Chondrocyte (in vitro differentiated cells): ENCODE measurements at regions not wholly inside any gene's neighbourhood (a gene's known extent, or its start where the extent isn't known, plus 50 kb on each side); places are given as distances from the start of the nearest gene placed in this dataset.
"Not testable (repeated sequence)": the region's sequence is repeated elsewhere in the genome, so short reads cannot be mapped to it uniquely, and the experiment has no call there.

Experiments
- DNase-seq: peaks from one replicate; pipeline ENCODE4 v3.0.0; 2021; ENCODE audit warnings: mixed read lengths, low spot score
- H3K27ac Mint-ChIP-seq: one replicate; pipeline ENCODE4 v1.8.0; 2021; ENCODE audit warnings: mild to moderate bottlenecking, moderate library complexity, mixed read lengths; ENCODE audit not compliant: unreplicated experiment
- H3K27me3 Mint-ChIP-seq: 2 replicates; pipeline ENCODE4 v1.8.0; 2021; ENCODE audit warnings: low read depth, mixed read lengths
- H3K36me3 Mint-ChIP-seq: 2 replicates; pipeline ENCODE4 v1.8.0; 2021; ENCODE audit warnings: low read depth, mixed read lengths
- H3K4me1 Mint-ChIP-seq: 2 replicates; pipeline ENCODE4 v1.8.0; 2021; ENCODE audit warnings: low read depth, mild to moderate bottlenecking, mixed read lengths
- H3K4me3 Mint-ChIP-seq: one replicate; pipeline ENCODE4 v1.8.0; 2021; ENCODE audit warnings: mild to moderate bottlenecking, moderate library complexity, mixed read lengths; ENCODE audit not compliant: unreplicated experiment
- H3K9me3 Mint-ChIP-seq: 2 replicates; pipeline ENCODE4 v1.8.0; 2021; ENCODE audit warnings: low read depth, mixed read lengths
- TF ChIP-seq, protein P1 (sequence below): fragments of 200-600 bp; sonication (generic); IDR thresholded peaks from 2 replicates; pipeline ENCODE4 v1.5.0; 2021; ENCODE audit warnings: antibody characterized with exemption, mild to moderate bottlenecking, moderate library complexity

DNA sequence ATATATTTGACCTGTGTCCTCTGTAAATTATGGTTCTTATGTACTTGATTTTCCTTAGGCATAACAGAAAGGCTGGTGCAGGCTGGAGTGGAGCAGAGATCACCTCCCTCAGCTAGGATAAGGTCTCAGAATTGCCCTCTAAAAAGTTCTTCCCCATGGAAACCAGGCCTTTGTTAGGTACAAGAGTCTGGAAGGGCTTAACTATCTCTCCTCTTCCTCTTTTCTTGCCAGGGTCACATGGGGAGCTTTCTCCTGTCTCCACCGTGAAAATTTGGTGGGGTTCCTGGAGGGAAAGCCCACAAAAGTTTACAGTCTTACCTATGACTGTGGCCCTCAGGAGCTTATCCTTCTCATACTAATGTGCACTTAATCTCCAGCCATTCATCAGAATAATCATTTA is 633.2 kb downstream of the MCTP2 start:
- no peak overlapping the region for H3K4me3 Mint-ChIP-seq
- H3K9me3 Mint-ChIP-seq = peaks cover 18% of the 10 kb centered on the region
- H3K27me3 Mint-ChIP-seq = no peaks in the 10 kb centered on the region
- H3K27ac Mint-ChIP-seq = no peak overlapping the region
- DNase-seq = no peak
- no peaks in the 10 kb centered on the region for H3K36me3 Mint-ChIP-seq
- no peaks in the 10 kb centered on the region for H3K4me1 Mint-ChIP-seq
- TF ChIP-seq, protein P1, sequence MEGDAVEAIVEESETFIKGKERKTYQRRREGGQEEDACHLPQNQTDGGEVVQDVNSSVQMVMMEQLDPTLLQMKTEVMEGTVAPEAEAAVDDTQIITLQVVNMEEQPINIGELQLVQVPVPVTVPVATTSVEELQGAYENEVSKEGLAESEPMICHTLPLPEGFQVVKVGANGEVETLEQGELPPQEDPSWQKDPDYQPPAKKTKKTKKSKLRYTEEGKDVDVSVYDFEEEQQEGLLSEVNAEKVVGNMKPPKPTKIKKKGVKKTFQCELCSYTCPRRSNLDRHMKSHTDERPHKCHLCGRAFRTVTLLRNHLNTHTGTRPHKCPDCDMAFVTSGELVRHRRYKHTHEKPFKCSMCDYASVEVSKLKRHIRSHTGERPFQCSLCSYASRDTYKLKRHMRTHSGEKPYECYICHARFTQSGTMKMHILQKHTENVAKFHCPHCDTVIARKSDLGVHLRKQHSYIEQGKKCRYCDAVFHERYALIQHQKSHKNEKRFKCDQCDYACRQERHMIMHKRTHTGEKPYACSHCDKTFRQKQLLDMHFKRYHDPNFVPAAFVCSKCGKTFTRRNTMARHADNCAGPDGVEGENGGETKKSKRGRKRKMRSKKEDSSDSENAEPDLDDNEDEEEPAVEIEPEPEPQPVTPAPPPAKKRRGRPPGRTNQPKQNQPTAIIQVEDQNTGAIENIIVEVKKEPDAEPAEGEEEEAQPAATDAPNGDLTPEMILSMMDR = no peak

DNA sequence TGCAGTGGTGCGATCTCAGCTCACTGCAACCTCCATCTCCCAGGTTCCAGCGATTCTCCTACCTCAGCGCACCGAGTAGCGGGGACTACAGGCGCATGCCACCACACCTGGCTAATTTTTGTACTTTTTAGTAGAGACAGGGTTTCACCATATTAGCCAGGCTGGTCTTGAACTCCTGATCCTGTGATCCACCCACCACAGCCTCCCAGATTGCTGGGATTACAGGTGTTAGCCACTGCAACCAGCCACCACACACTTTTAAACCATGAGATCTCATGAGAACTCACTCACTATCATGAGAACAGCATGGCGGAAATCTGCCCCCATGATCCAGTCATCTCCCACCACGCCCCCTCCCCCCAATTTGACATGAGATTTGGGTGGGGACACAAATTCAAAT is 636.9 kb downstream of the MCTP2 start:
- peaks cover 19% of the 10 kb centered on the region for H3K9me3 Mint-ChIP-seq
- not testable (repeated sequence) for H3K36me3 Mint-ChIP-seq, DNase-seq, H3K4me1 Mint-ChIP-seq, H3K27me3 Mint-ChIP-seq, H3K27ac Mint-ChIP-seq, H3K4me3 Mint-ChIP-seq

DNA sequence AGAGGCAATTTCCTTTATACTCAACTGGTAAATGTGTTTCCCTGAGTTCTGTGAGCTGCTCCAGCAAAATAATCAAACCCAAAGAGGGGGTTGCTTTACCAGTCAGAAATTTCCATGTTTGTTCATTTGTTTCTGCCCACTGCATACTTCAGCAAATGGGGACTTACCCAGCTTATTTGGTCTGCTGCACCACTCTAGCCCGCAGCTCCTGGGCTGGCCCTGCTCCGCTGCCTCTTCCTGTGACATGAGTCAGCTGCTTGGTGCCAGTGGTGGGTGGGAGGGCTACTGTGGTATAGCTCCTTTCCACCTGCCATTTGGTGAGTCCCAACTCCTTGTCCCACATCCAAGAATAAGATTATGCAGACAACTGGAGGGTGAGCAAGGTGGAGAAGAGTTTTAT is 644.2 kb downstream of the MCTP2 start:
- TF ChIP-seq, protein P1 = no peak
- H3K4me1 Mint-ChIP-seq = no peaks in the 10 kb centered on the region
- peaks cover 1% of the 10 kb centered on the region for H3K36me3 Mint-ChIP-seq
- H3K4me3 Mint-ChIP-seq = no peak overlapping the region
- peaks cover 12% of the 10 kb centered on the region for H3K9me3 Mint-ChIP-seq
- H3K27ac Mint-ChIP-seq = no peak overlapping the region
- peaks cover 1% of the 10 kb centered on the region for H3K27me3 Mint-ChIP-seq
- DNase-seq = no peak

DNA sequence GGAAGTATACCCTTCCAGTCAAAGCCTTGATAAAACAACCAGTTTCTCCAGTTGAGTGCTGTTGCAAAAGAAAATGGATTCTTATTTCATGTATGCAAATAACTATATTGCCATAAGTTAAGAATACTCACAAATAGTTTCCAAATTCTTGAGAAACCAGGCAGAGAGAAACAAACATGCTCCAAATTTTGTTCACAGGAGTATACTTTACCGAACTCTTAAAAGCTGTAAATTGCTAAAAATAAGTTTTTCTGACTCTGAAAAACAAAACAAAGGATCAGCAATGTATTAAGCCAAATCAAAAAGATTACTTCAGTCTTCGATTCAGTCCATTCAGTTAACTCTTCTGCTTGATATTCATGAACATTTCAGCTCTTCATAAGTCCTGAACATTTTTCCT is 646.5 kb downstream of the MCTP2 start:
- Mint-ChIP-seq H3K4me3 (no peak overlapping the region), H3K27ac (no peak overlapping the region), H3K36me3 (peaks cover 1% of the 10 kb centered on the region), H3K9me3 (peaks cover 2% of the 10 kb centered on the region), H3K27me3 (peaks cover 1% of the 10 kb centered on the region), H3K4me1 (no peaks in the 10 kb centered on the region)
- TF ChIP-seq, protein P1 = no peak
- DNase-seq = no peak

DNA sequence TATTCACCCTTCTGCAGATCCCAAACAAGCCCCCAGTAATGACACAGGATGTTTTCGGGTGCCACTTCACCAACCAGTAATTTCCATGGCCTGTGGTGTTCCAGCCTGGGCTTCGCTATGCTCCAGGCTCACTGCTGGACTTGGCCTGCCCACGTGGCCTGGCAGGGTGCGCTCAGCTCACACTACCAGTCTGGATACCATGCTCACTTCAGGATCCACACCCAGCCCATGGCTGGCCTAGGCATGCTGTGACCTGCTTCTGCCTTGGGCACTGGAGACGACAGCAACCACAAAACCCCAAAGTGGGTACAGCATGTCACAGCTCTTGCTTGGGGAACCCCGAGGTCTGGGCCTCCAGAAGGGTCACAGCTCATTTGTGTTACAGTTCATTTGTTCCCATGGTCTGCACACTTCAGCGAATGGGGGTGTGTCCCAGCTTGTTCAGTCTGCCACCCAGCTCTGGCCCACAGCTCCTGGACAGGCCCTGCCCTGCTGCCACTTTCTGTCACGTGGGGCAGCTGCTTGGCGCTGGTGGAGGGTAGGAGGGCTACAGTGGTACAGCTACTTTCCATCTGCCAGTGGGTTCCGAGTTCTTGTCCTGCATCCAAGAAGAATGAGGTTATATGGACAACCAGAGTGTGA is 650.8 kb downstream of the MCTP2 start:
- no peaks in the 10 kb centered on the region for H3K4me1 Mint-ChIP-seq
- peaks cover 22% of the 10 kb centered on the region for H3K9me3 Mint-ChIP-seq
- no peaks in the 10 kb centered on the region for H3K27me3 Mint-ChIP-seq
- TF ChIP-seq, protein P1 = no peak
- DNase-seq = no peak
- no peak overlapping the region for H3K4me3 Mint-ChIP-seq
- no peak overlapping the region for H3K27ac Mint-ChIP-seq
- H3K36me3 Mint-ChIP-seq = peaks cover 4% of the 10 kb centered on the region

DNA sequence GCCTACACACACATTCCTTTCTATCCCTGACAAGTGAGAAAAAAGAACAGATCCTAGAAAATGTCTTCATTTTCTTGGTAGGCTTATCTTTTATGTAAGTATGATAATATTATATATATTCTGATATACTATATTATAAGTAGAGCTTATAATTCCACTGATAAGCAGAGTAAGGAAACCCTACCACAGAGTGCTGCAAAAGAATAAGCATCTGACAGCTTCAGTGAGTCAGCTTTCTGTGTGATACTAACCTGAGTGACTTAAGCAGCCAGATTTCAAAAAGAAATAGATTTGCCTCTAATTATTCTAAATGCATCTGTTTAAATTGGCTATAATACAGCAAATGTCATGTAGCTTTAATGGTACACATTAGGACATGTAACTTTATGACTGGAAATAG is 656.0 kb downstream of the MCTP2 start:
- Mint-ChIP-seq H3K9me3 (peaks cover 19% of the 10 kb centered on the region), H3K36me3 (peaks cover 2% of the 10 kb centered on the region)

More for the DNA sequence above, 656.0 kb downstream of the MCTP2 start:
- Mint-ChIP-seq H3K4me3 (no peak overlapping the region), H3K27ac (no peak overlapping the region), H3K27me3 (no peaks in the 10 kb centered on the region), H3K4me1 (no peaks in the 10 kb centered on the region)
- TF ChIP-seq, protein P1 = no peak
- no peak for DNase-seq
